ENCODE measurements at regions not wholly inside any gene's neighbourhood (a gene's known extent, or its start where the extent isn't known, plus 50 kb on each side); places are given as distances from the start of the nearest gene placed in this dataset.

DNA sequence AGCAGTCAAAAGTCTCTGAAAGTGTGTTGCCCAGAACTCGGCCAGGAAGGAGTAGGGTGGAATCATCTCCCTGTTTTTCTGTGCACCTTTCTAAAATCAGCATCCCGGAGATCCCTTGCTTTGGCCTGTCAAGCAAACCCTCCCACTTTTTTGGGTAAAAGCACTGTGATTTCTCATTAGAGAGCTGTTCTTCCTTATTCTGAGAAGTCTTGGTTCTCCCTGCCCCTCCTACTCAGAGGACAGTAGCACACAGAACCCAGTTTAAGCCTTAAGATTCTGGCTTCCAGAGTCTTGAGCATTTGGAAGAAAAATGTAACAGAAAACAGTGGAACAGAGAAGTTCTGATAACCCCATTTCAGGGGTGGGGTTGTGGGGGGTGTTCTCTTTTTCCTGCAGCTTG is 52.6 kb upstream of the KATNAL1 start:
- Histone ChIP-seq H3K4me1 (ENCODE audit: control insufficient read depth, insufficient read depth, low read length) (no peaks in the 10 kb centered on the region; the same call in 1 of the 2 replicates), H3K27me3 (ENCODE audit: control insufficient read depth, insufficient read depth, low read length) (no peaks in the 10 kb centered on the region), H3K4me3 (ENCODE audit: low read depth, low read length) (no peak overlapping the region), H3K27ac (ENCODE audit: low read depth, low read length) (no peak overlapping the region), H3K9ac (ENCODE audit: low read depth, low read length) (no peak overlapping the region), H3K9me3 (ENCODE audit: control insufficient read depth, insufficient read depth, low read length) (no peaks in the 10 kb centered on the region), H3K36me3 (ENCODE audit: control insufficient read depth, insufficient read depth, low read length) (no peaks in the 10 kb centered on the region)

DNA sequence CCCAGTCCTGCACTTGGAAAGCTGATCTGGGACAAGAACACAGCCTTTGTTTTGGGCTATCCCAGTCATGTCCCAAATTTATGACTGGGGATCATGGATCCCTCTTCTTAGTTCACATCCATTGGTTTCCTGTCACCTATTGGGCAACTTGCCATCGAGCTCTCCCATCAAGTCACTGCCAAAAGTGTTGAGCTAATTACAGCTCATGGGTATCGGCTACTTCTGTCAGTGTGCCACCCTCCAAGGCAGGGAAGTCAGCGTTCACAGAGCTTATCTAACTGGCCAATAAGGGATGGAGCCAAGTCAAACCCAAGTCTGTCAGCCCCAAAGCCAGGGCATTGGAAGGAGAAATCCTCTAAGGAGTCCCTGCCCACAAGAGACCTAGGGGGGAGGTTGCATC is 53.2 kb upstream of the KATNAL1 start:
- H3K36me3 ChIP-seq (ENCODE audit: control insufficient read depth, insufficient read depth, low read length): no peaks in the 10 kb centered on the region

DNA sequence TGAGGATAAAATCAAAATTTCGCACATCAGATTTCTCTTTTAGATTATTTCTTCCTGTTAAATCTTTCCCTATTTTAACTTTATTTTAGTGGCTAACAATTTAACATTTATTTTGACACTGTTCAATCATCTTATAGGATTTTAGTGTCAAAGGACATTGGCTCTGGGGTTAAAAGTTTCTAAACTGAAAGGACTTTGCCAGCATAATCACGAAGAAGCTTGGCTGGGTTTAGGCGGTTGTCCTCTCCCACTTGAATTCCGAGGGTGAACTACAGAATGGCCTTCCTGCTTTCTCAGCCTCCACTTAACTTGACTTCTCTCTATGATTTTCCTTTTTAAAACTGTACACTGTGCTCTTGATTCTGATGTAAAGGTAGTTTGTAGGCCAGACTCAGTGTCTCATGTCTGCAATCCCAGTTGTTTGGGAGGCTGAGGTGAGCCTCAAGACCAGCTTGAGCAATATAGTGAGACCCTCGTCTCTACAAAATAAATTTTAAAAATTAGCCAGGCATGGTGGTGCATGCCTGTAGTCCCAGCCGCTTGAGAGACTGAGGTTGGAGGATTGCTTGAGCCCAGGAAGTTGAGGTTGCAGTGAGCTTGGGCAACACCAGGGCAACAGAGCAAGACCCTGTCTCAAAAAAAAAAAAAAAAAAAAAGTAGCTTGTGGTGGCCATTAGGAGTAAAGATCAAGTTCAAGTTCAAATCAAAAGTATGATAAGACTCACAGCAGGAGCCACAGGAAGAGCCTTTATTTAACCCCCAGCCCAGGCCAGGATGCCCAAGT is 54.8 kb upstream of the KATNAL1 start:
- Histone ChIP-seq H3K36me3 (ENCODE audit: control insufficient read depth, insufficient read depth, low read length) (no peaks in the 10 kb centered on the region), H3K4me1 (ENCODE audit: control insufficient read depth, insufficient read depth, low read length) (no peaks in the 10 kb centered on the region), H3K27me3 (ENCODE audit: control insufficient read depth, insufficient read depth, low read length) (no peaks in the 10 kb centered on the region), H3K9ac (ENCODE audit: low read depth, low read length) (no peak overlapping the region), H3K27ac (ENCODE audit: low read depth, low read length) (no peak overlapping the region), H3K9me3 (ENCODE audit: control insufficient read depth, insufficient read depth, low read length) (no peaks in the 10 kb centered on the region), H3K4me3 (ENCODE audit: low read depth, low read length) (no peak overlapping the region)

More for the DNA sequence above, 53.2 kb upstream of the KATNAL1 start:
- no peaks in the 10 kb centered on the region for H3K9me3 ChIP-seq (ENCODE audit: control insufficient read depth, insufficient read depth, low read length)
- H3K4me3 ChIP-seq (ENCODE audit: low read depth, low read length): no peak overlapping the region
- no peaks in the 10 kb centered on the region for H3K4me1 ChIP-seq (ENCODE audit: control insufficient read depth, insufficient read depth, low read length)
- no peak overlapping the region for H3K9ac ChIP-seq (ENCODE audit: low read depth, low read length)
- H3K27me3 ChIP-seq (ENCODE audit: control insufficient read depth, insufficient read depth, low read length): no peaks in the 10 kb centered on the region
- no peak overlapping the region for H3K27ac ChIP-seq (ENCODE audit: low read depth, low read length)

DNA sequence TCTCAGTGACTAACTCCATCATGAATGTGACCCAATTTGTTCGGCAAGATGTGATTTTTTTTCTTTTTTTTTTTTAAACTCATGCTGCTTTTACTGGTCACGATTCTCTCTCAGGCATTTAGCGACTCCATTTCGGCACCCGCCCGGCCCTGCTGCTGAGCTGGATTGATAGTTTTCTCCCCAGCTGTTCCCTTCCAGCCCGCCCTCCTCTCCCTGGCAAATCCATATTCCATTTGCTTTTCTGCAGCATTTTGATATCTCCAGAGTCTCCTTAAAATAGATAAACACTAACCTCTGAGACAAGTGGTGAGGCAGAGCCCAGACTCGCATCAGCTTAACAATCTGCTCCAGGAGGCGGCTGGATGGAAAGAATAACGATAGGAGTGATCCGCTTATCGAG is 55.5 kb upstream of the KATNAL1 start:
- Histone ChIP-seq H3K9me3 (ENCODE audit: control insufficient read depth, insufficient read depth, low read length) (no peaks in the 10 kb centered on the region), H3K36me3 (ENCODE audit: control insufficient read depth, insufficient read depth, low read length) (no peaks in the 10 kb centered on the region), H3K4me3 (ENCODE audit: low read depth, low read length) (no peak overlapping the region), H3K27me3 (ENCODE audit: control insufficient read depth, insufficient read depth, low read length) (no peaks in the 10 kb centered on the region), H3K4me1 (ENCODE audit: control insufficient read depth, insufficient read depth, low read length) (no peaks in the 10 kb centered on the region), H3K27ac (ENCODE audit: low read depth, low read length) (no peak overlapping the region), H3K9ac (ENCODE audit: low read depth, low read length) (no peak overlapping the region)

DNA sequence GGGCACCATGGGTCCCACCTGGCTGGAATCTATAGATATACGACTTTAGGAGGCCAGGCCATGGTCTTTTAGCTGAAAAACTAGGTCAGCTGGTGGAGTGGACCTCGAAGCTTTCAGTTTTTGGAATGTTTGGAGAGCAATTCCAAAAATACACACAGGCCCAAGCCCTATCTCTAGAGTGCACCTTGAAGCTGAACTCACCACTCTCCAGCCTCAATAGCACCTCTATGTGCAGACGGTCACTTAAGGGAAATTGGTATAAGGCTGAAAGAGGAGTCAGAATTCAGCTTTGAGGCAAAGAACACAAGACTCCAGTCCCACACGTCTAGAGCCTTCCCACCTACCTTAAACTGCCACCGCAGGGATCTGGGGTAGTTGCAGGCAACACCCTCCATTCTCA is 56.4 kb upstream of the KATNAL1 start:
- Histone ChIP-seq H3K4me3 (ENCODE audit: low read depth, low read length) (no peak overlapping the region), H3K36me3 (ENCODE audit: control insufficient read depth, insufficient read depth, low read length) (no peaks in the 10 kb centered on the region), H3K27ac (ENCODE audit: low read depth, low read length) (no peak overlapping the region), H3K9me3 (ENCODE audit: control insufficient read depth, insufficient read depth, low read length) (no peaks in the 10 kb centered on the region), H3K27me3 (ENCODE audit: control insufficient read depth, insufficient read depth, low read length) (no peaks in the 10 kb centered on the region), H3K9ac (ENCODE audit: low read depth, low read length) (no peak overlapping the region), H3K4me1 (ENCODE audit: control insufficient read depth, insufficient read depth, low read length) (no peaks in the 10 kb centered on the region)

DNA sequence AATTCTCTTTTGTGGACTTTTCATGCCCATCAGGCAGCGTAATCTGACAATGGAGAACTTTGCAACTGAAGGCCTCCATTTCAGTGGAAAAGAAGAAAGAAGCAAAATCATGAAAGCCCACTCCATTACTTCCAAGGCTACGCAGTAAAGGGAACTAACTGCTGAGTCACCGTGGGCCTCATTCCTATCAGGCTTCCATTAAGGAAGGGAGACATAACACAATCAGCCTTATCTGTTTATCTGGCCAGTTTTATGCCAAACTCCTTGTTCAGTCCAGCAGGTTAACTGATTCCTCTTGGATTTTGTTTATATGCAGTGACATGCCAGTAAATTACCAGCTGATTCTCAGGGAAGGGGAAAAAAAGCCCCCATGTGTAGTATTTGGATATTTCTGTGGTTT is 56.8 kb upstream of the KATNAL1 start:
- no peak overlapping the region for H3K9ac ChIP-seq (ENCODE audit: low read depth, low read length)
- no peaks in the 10 kb centered on the region for H3K4me1 ChIP-seq (ENCODE audit: control insufficient read depth, insufficient read depth, low read length)
- no peak overlapping the region for H3K4me3 ChIP-seq (ENCODE audit: low read depth, low read length)
- no peaks in the 10 kb centered on the region for H3K27me3 ChIP-seq (ENCODE audit: control insufficient read depth, insufficient read depth, low read length)
- H3K36me3 ChIP-seq (ENCODE audit: control insufficient read depth, insufficient read depth, low read length): no peaks in the 10 kb centered on the region
- no peak overlapping the region for H3K27ac ChIP-seq (ENCODE audit: low read depth, low read length)
- H3K9me3 ChIP-seq (ENCODE audit: control insufficient read depth, insufficient read depth, low read length): no peaks in the 10 kb centered on the region

DNA sequence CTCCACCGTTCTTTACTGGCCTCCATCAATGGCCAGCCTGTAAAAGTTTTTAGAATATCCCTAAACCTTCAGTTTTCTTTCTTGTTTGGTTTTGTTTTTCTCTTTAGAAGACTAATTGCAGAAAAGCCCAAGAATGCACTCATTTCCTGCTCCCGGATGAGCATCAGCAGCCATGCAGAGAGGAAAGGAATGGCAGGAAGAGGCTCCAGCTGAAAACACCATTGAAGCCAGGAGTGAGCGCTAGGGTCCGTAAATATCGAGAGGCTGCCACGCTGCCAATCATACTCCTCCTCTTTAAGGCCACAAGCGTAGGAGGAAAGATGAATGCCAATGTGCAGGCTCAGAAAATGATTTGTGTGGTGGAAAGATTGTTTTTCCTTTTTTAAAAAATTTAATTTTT is 57.4 kb upstream of the UBE2L5 start:
- H3K4me1 ChIP-seq (ENCODE audit: control insufficient read depth, insufficient read depth, low read length): no peaks in the 10 kb centered on the region
- no peaks in the 10 kb centered on the region for H3K36me3 ChIP-seq (ENCODE audit: control insufficient read depth, insufficient read depth, low read length)
- no peak overlapping the region for H3K9ac ChIP-seq (ENCODE audit: low read depth, low read length)
- H3K27me3 ChIP-seq (ENCODE audit: control insufficient read depth, insufficient read depth, low read length): no peaks in the 10 kb centered on the region
- no peak overlapping the region for H3K4me3 ChIP-seq (ENCODE audit: low read depth, low read length)
- no peaks in the 10 kb centered on the region for H3K9me3 ChIP-seq (ENCODE audit: control insufficient read depth, insufficient read depth, low read length)
- peak overlapping the region; percentile 23 for H3K27ac ChIP-seq (ENCODE audit: low read depth, low read length)

DNA sequence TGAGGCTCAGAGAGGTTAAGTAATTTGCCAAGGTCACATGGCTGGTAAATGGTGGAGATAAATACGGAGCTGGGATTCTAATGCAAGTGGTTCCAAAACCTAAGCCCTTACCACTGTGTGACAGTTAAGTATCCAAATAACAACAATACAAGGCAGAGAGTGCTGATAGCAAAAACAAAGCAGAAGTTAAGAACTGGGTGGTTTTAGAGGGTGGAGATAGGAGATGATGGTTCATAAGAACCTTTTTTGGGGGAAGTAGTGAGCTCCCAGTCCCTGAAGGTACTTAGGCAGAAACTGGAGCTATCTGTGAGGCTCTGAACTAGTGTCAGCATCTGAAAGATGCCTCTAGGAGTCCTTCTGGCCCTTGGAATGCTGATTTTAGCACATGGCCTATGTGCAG is 56.2 kb upstream of the UBE2L5 start:
- Histone ChIP-seq H3K4me1 (ENCODE audit: control insufficient read depth, insufficient read depth, low read length) (no peaks in the 10 kb centered on the region), H3K27me3 (ENCODE audit: control insufficient read depth, insufficient read depth, low read length) (no peaks in the 10 kb centered on the region), H3K9ac (ENCODE audit: low read depth, low read length) (no peak overlapping the region), H3K27ac (ENCODE audit: low read depth, low read length) (no peak overlapping the region), H3K4me3 (ENCODE audit: low read depth, low read length) (no peak overlapping the region), H3K36me3 (ENCODE audit: control insufficient read depth, insufficient read depth, low read length) (no peaks in the 10 kb centered on the region), H3K9me3 (ENCODE audit: control insufficient read depth, insufficient read depth, low read length) (no peaks in the 10 kb centered on the region)

DNA sequence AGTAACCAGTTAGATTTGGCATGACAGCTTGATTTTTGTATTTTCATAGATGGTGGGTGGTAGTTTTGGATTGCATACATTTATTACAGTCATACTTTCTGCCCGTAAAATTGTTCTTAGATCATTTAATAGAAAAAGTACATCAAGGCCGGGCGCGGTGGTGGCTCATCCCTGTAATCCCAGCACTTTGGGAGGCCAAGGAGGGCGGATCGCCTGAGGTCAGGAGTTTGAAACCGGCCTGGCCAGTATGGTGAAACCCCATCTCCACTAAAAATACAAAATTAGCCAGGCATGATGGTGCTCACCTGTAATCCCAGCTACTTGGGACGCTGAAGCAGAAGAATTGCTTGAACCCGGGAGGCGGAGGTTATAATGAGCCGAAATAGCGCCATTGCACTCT is 55.0 kb upstream of the UBE2L5 start:
- Histone ChIP-seq H3K9me3 (ENCODE audit: control insufficient read depth, insufficient read depth, low read length) (no peaks in the 10 kb centered on the region), H3K36me3 (ENCODE audit: control insufficient read depth, insufficient read depth, low read length) (no peaks in the 10 kb centered on the region), H3K4me3 (ENCODE audit: low read depth, low read length) (no peak overlapping the region), H3K27me3 (ENCODE audit: control insufficient read depth, insufficient read depth, low read length) (no peaks in the 10 kb centered on the region), H3K9ac (ENCODE audit: low read depth, low read length) (no peak overlapping the region), H3K4me1 (ENCODE audit: control insufficient read depth, insufficient read depth, low read length) (no peaks in the 10 kb centered on the region), H3K27ac (ENCODE audit: low read depth, low read length) (no peak overlapping the region)

DNA sequence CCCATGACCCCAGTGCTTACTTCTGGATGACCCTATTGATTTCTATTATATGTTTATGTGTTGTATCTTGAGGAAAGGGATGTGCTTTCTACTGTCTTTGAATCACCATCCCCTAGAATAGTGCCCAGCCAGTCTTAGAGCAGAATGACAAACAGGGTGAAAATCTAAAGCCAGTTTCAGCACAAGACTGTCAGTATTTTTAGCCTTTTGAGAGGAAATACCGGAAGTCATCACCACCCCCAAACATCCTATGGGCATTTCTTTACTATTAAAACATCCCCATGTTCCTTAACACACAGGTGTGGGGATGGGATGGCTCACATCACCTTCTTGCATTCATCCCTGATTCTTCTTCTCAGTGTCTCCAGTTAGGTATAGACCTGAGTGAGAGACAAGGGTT is 52.1 kb upstream of the UBE2L5 start:
- H3K27ac ChIP-seq (ENCODE audit: low read depth, low read length): no peak overlapping the region
- H3K27me3 ChIP-seq (ENCODE audit: control insufficient read depth, insufficient read depth, low read length): no peaks in the 10 kb centered on the region
- no peak overlapping the region for H3K9ac ChIP-seq (ENCODE audit: low read depth, low read length)
- H3K4me3 ChIP-seq (ENCODE audit: low read depth, low read length): no peak overlapping the region
- H3K36me3 ChIP-seq (ENCODE audit: control insufficient read depth, insufficient read depth, low read length): no peaks in the 10 kb centered on the region
- H3K9me3 ChIP-seq (ENCODE audit: control insufficient read depth, insufficient read depth, low read length): no peaks in the 10 kb centered on the region
- no peaks in the 10 kb centered on the region for H3K4me1 ChIP-seq (ENCODE audit: control insufficient read depth, insufficient read depth, low read length)

DNA sequence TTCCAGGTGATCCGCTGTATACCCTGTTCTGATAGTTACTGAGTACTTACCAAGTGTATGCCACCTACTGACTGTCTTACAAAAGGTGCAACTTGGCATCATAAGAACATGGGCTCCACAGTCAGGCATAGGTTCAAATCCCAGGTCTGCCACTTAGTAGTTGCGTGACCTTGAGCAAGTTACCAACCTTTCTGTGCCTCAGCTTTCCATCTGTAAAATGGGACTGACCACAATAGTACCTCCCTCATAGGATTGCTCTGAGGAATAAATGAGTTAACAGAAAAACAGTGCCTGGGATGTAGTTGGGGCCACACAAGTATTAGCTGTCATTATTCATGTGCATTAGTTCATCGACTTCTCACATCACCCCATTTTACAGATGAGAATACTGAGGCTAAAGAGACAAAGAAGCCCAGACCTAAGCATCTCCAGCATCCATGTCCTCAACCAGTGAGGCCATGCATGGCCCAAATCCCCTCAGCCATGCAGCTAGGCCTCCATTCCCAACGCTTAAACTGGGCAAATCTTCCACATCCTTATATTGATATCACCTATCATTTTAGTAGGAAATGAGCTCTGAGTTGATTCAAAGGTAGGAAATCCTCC is 51.3 kb upstream of the UBE2L5 start:
- Histone ChIP-seq H3K4me1 (ENCODE audit: control insufficient read depth, insufficient read depth, low read length) (no peaks in the 10 kb centered on the region), H3K4me3 (ENCODE audit: low read depth, low read length) (no peak overlapping the region), H3K9me3 (ENCODE audit: control insufficient read depth, insufficient read depth, low read length) (no peaks in the 10 kb centered on the region), H3K27ac (ENCODE audit: low read depth, low read length) (no peak overlapping the region), H3K9ac (ENCODE audit: low read depth, low read length) (no peak overlapping the region), H3K27me3 (ENCODE audit: control insufficient read depth, insufficient read depth, low read length) (no peaks in the 10 kb centered on the region), H3K36me3 (ENCODE audit: control insufficient read depth, insufficient read depth, low read length) (no peaks in the 10 kb centered on the region)

Measured in HUES48 (cell line).